Stimulated activated effector memory CD8-positive, alpha-beta T cell treated with anti-CD3 and anti-CD28 coated beads, Interleukin-12 subunit alpha, Interleukin-12 subunit beta, amount 100 ng/mL, for 72 hours (primary cell): ENCODE measurements at regions not wholly inside any gene's neighbourhood (a gene's known extent, or its start where the extent isn't known, plus 50 kb on each side); places are given as distances from the start of the nearest gene placed in this dataset.
A peak's percentile ranks its signal among the peaks of the same experiment; 100 is the strongest.

Source experiments
- ATAC-seq: fragments of 150-1000 bp; cut with Tn5 transposase; 2 replicates; pipeline ENCODE4 v1.10.0; 2021
- DNase-seq, 2 donors: peaks; one replicate each; pipeline ENCODE4 v3.0.0; 2021 to 2022; ENCODE audit warnings: low spot score in 2 of 2
- H3K27ac Mint-ChIP-seq: one replicate; pipeline ENCODE4 v1.8.0; 2022; ENCODE audit warnings: mild to moderate bottlenecking, mixed read lengths
- H3K36me3 Mint-ChIP-seq: one replicate; pipeline ENCODE4 v1.8.0; 2022; ENCODE audit warnings: mild to moderate bottlenecking, mixed read lengths
- H3K4me1 Mint-ChIP-seq: one replicate; pipeline ENCODE4 v1.8.0; 2022; ENCODE audit warnings: mixed read lengths
- H3K4me3 Mint-ChIP-seq: one replicate; pipeline ENCODE4 v1.8.0; 2022; ENCODE audit warnings: mild to moderate bottlenecking, mixed read lengths
- H3K9me3 Mint-ChIP-seq: one replicate; pipeline ENCODE4 v1.8.0; 2022; ENCODE audit warnings: mixed read lengths

GRCh38 chr12:25716842-25717241 lies 163.8 kb upstream of the LMNTD1 start:
- no peak overlapping the region for H3K27ac Mint-ChIP-seq
- no peaks in the 10 kb centered on the region for H3K4me1 Mint-ChIP-seq
- DNase-seq (no peak), ATAC-seq (no peak)
- peaks cover 2% of the 10 kb centered on the region for H3K9me3 Mint-ChIP-seq
- H3K4me3 Mint-ChIP-seq = no peak overlapping the region
- H3K36me3 Mint-ChIP-seq = no peaks in the 10 kb centered on the region

GRCh38 chr12:25717552-25717951 lies 164.5 kb upstream of the LMNTD1 start:
- H3K9me3 Mint-ChIP-seq = peaks cover 2% of the 10 kb centered on the region
- H3K4me1 Mint-ChIP-seq = no peaks in the 10 kb centered on the region
- no peak for DNase-seq
- no peaks in the 10 kb centered on the region for H3K36me3 Mint-ChIP-seq
- no peak for ATAC-seq
- no peak overlapping the region for H3K27ac Mint-ChIP-seq
- H3K4me3 Mint-ChIP-seq = no peak overlapping the region

- Mint-ChIP-seq H3K27ac (no peak overlapping the region), H3K4me1 (no peaks in the 10 kb centered on the region), H3K36me3 (no peaks in the 10 kb centered on the region), H3K9me3 (peaks cover 2% of the 10 kb centered on the region), H3K4me3 (no peak overlapping the region)
- DNase-seq (no peak), ATAC-seq (no peak)
Observed at GRCh38 chr12:25718081-25718731, 165.1 kb upstream of the LMNTD1 start.

GRCh38 chr12:25719505-25719904 lies 166.4 kb upstream of the LMNTD1 start:
- no peaks in the 10 kb centered on the region for H3K36me3 Mint-ChIP-seq
- H3K4me1 Mint-ChIP-seq = no peaks in the 10 kb centered on the region
- no peak for ATAC-seq
- no peak overlapping the region for H3K4me3 Mint-ChIP-seq
- H3K27ac Mint-ChIP-seq = no peak overlapping the region
- DNase-seq = no peak
- H3K9me3 Mint-ChIP-seq = peaks cover 2% of the 10 kb centered on the region

- DNase-seq (no peak), ATAC-seq (no peak)
- Mint-ChIP-seq H3K27ac (no peak overlapping the region), H3K4me3 (no peak overlapping the region), H3K36me3 (no peaks in the 10 kb centered on the region), H3K9me3 (peaks cover 5% of the 10 kb centered on the region), H3K4me1 (no peaks in the 10 kb centered on the region)
Observed at GRCh38 chr12:25723336-25723735, 170.3 kb upstream of the LMNTD1 start.

- DNase-seq (no peak), ATAC-seq (no peak)
- H3K9me3 Mint-ChIP-seq = peaks cover 4% of the 10 kb centered on the region
- no peaks in the 10 kb centered on the region for H3K4me1 Mint-ChIP-seq
- no peak overlapping the region for H3K4me3 Mint-ChIP-seq
- no peak overlapping the region for H3K27ac Mint-ChIP-seq
- H3K36me3 Mint-ChIP-seq = no peaks in the 10 kb centered on the region
Observed at GRCh38 chr12:25723921-25724491, 170.9 kb upstream of the LMNTD1 start.

GRCh38 chr12:25725470-25725869 lies 172.4 kb upstream of the LMNTD1 start:
- Mint-ChIP-seq H3K36me3 (no peaks in the 10 kb centered on the region), H3K4me1 (no peaks in the 10 kb centered on the region)

GRCh38 chr12:25725931-25726330 lies 172.8 kb upstream of the LMNTD1 start:
- H3K9me3 Mint-ChIP-seq = peaks cover 6% of the 10 kb centered on the region
- no peak overlapping the region for H3K27ac Mint-ChIP-seq
- H3K4me1 Mint-ChIP-seq = no peaks in the 10 kb centered on the region
- H3K4me3 Mint-ChIP-seq = no peak overlapping the region
- no peak for DNase-seq
- H3K36me3 Mint-ChIP-seq = no peaks in the 10 kb centered on the region
- no peak for ATAC-seq

More at GRCh38 chr12:25725470-25725869, 172.4 kb upstream of the LMNTD1 start:
- DNase-seq (no peak), ATAC-seq (no peak)
- peaks cover 6% of the 10 kb centered on the region for H3K9me3 Mint-ChIP-seq
- H3K27ac Mint-ChIP-seq = no peak overlapping the region
- H3K4me3 Mint-ChIP-seq = no peak overlapping the region

GRCh38 chr12:25728056-25728595 lies 175.0 kb upstream of the LMNTD1 start:
- DNase-seq = no peak

GRCh38 chr12:25730489-25731349 lies 177.6 kb upstream of the LMNTD1 start:
- no peak overlapping the region for H3K4me3 Mint-ChIP-seq
- peaks cover 3% of the 10 kb centered on the region for H3K9me3 Mint-ChIP-seq
- no peaks in the 10 kb centered on the region for H3K36me3 Mint-ChIP-seq
- no peaks in the 10 kb centered on the region for H3K4me1 Mint-ChIP-seq
- DNase-seq = no peak
- H3K27ac Mint-ChIP-seq = no peak overlapping the region
- ATAC-seq = peak; percentile 42

More at GRCh38 chr12:25728056-25728595, 175.0 kb upstream of the LMNTD1 start:
- H3K27ac Mint-ChIP-seq = no peak overlapping the region
- H3K36me3 Mint-ChIP-seq = no peaks in the 10 kb centered on the region
- no peaks in the 10 kb centered on the region for H3K4me1 Mint-ChIP-seq
- peaks cover 6% of the 10 kb centered on the region for H3K9me3 Mint-ChIP-seq
- no peak overlapping the region for H3K4me3 Mint-ChIP-seq
- no peak for ATAC-seq

- Mint-ChIP-seq H3K36me3 (no peaks in the 10 kb centered on the region), H3K27ac (no peak overlapping the region), H3K9me3 (peaks cover 9% of the 10 kb centered on the region), H3K4me3 (no peak overlapping the region), H3K4me1 (no peaks in the 10 kb centered on the region)
- DNase-seq (no peak), ATAC-seq (no peak)
Observed at GRCh38 chr12:25733541-25733940, 180.5 kb upstream of the LMNTD1 start.

- no peak for DNase-seq
Observed at GRCh38 chr12:25734529-25735180, 181.6 kb upstream of the LMNTD1 start.

GRCh38 chr12:25740617-25741016 lies 187.5 kb upstream of the LMNTD1 start:
- Mint-ChIP-seq H3K4me3 (no peak overlapping the region), H3K27ac (no peak overlapping the region), H3K36me3 (no peaks in the 10 kb centered on the region), H3K9me3 (peaks cover 9% of the 10 kb centered on the region), H3K4me1 (no peaks in the 10 kb centered on the region)
- DNase-seq (no peak), ATAC-seq (no peak)

More at GRCh38 chr12:25734529-25735180, 181.6 kb upstream of the LMNTD1 start:
- peaks cover 9% of the 10 kb centered on the region for H3K9me3 Mint-ChIP-seq
- H3K4me3 Mint-ChIP-seq = no peak overlapping the region
- H3K36me3 Mint-ChIP-seq = no peaks in the 10 kb centered on the region
- ATAC-seq = no peak
- H3K4me1 Mint-ChIP-seq = no peaks in the 10 kb centered on the region
- no peak overlapping the region for H3K27ac Mint-ChIP-seq

- no peak for ATAC-seq
- H3K4me1 Mint-ChIP-seq = no peaks in the 10 kb centered on the region
- no peak for DNase-seq
- H3K9me3 Mint-ChIP-seq = peaks cover 6% of the 10 kb centered on the region
- no peak overlapping the region for H3K4me3 Mint-ChIP-seq
- H3K27ac Mint-ChIP-seq = no peak overlapping the region
- H3K36me3 Mint-ChIP-seq = no peaks in the 10 kb centered on the region
Observed at GRCh38 chr12:25741917-25742316, 188.8 kb upstream of the LMNTD1 start.

- Mint-ChIP-seq H3K36me3 (no peaks in the 10 kb centered on the region), H3K4me3 (no peak overlapping the region), H3K27ac (no peak overlapping the region), H3K9me3 (peaks cover 6% of the 10 kb centered on the region), H3K4me1 (no peaks in the 10 kb centered on the region)
- no peak for ATAC-seq
- DNase-seq = no peak
Observed at GRCh38 chr12:25743679-25744215, 190.7 kb upstream of the LMNTD1 start.
